Ovary (tissue), 3 donors: ENCODE measurements at regions not wholly inside any gene's neighbourhood (a gene's known extent, or its start where the extent isn't known, plus 50 kb on each side); places are given as distances from the start of the nearest gene placed in this dataset.

Experiments
- CTCF ChIP-seq, 3 donors: fragments of 450-650 bp in 2 of 3; fragments of 200-600 bp in 1 of 3; IDR thresholded peaks; one replicate each; pipeline versions ENCODE4 v1.5.1 to v1.8.0; 2016 to 2022; ENCODE audit warnings: antibody characterized with exemption in 3 of 3, mild to moderate bottlenecking in 1 of 3
- EP300 ChIP-seq: sonication (generic); formaldehyde crosslinking; IDR thresholded peaks from one replicate; pipeline ENCODE4 v1.6.1; 2017; ENCODE audit warnings: antibody characterized with exemption
- POLR2A ChIP-seq: fragments of 450-650 bp; IDR thresholded peaks from one replicate; pipeline ENCODE4 v1.6.1; 2017; ENCODE audit warnings: antibody characterized with exemption, mild to moderate bottlenecking, moderate library complexity
- donor health status: DM: no; HTN: no; CAD: no.

- no peak for TF ChIP-seq CTCF (IDR thresholded peaks at IDR 0.05)
- no peak for TF ChIP-seq EP300
- no peak for TF ChIP-seq POLR2A
Observed at GRCh38 chr5:39970117-39970798, 545.5 kb upstream of the DAB2 start.
